Pancreas (tissue), 10 donors: ENCODE measurements at regions not wholly inside any gene's neighbourhood (a gene's known extent, or its start where the extent isn't known, plus 50 kb on each side); places are given as distances from the start of the nearest gene placed in this dataset.
"Not testable (repeated sequence)": the region's sequence is repeated elsewhere in the genome, so short reads cannot be mapped to it uniquely, and the experiment has no call there.

Source experiments
- ATAC-seq, 4 donors: fragments of 200-7000 bp; cut with Tn5 transposase; one replicate each; pipeline versions ENCODE4 v1.8.0 to v1.9.1; 2020; ENCODE audit warnings: mild to moderate bottlenecking in 4 of 4, moderate library complexity in 4 of 4
- DNase-seq, 6 donors: peaks; one replicate each; pipeline ENCODE4 v3.0.0-alpha.2; 2020
- FAIRE-seq: peaks from 2 replicates; lab custom pipeline; 2012; peaks lifted over from hg19 to GRCh38; lab: Jason Lieb, UNC
- H3K27ac ChIP-seq, 4 donors: fragments of 200-600 bp; sonication (generic); 1 replicate in 3 of 4; 2 replicates in 1 of 4; pipeline versions ENCODE4 v1.5.0 to v1.8.0; 2020
- H3K27me3 ChIP-seq, 4 donors: fragments of 200-600 bp; one replicate each; pipeline ENCODE4 v1.8.0; 2021
- H3K36me3 ChIP-seq, 3 donors: fragments of 200-600 bp; sonication (generic) in 1 of 3; one replicate each; pipeline versions ENCODE4 v1.5.0 to v1.8.0; 2020 to 2021
- H3K4me1 ChIP-seq, 3 donors: fragments of 200-600 bp; one replicate each; pipeline ENCODE4 v1.8.0; 2021
- H3K4me3 ChIP-seq, 4 donors: fragments of 200-600 bp; sonication (generic) in 2 of 4; one replicate each; pipeline versions ENCODE4 v1.5.0 to v1.8.0; 2020 to 2021
- H3K9me3 ChIP-seq, 4 donors: fragments of 200-600 bp; one replicate each; pipeline ENCODE4 v1.8.0; 2021
- WGBS, 2 donors: extraction: QIAGEN DNeasy Blood & Tissue Kit; methylation state at CpG; one replicate each; pipeline ENCODE4 v1.1.7; 2013; 5-methylcytosine and 5-hydroxymethylcytosine counted together
- intact Hi-C, 3 donors: fragments of 100-400 bp; cut with DNase I; formaldehyde crosslinking; loops; one replicate each; pipeline versions ENCODE4 v1.11.1 to v1.14.2; 2022
- TF ChIP-seq, protein P1 (sequence below), 4 donors: fragments of 200-600 bp; sonication (generic) in 3 of 4; IDR thresholded peaks; one replicate each; pipeline versions ENCODE4 v1.5.0 to v1.8.0; 2021; ENCODE audit warnings: antibody characterized with exemption in 4 of 4
- donor health status: healthy with polysubstance abuse.
- donor health status: DM: no; HTN: no; CAD: no; lungs with moderate emphysema.
- donor health status: DM: no; HTN: no; CAD: no.
- donor health status: control.
- donor health status: control.
- donor health status: Bipolar disorder and iron deficiency.
- donor health status: DM: yes; HTN: yes; CAD: no.
- donor health status: DM: no; HTN: no; CAD: no.
- donor health status: DM: no; HTN: no; CAD: no.
- donor health status: DM: yes; HTN: yes; CAD: no.

GRCh38 chr4:32931475-32931874 lies 2211.3 kb downstream of the PCDH7 start:
- TF ChIP-seq, protein P1, sequence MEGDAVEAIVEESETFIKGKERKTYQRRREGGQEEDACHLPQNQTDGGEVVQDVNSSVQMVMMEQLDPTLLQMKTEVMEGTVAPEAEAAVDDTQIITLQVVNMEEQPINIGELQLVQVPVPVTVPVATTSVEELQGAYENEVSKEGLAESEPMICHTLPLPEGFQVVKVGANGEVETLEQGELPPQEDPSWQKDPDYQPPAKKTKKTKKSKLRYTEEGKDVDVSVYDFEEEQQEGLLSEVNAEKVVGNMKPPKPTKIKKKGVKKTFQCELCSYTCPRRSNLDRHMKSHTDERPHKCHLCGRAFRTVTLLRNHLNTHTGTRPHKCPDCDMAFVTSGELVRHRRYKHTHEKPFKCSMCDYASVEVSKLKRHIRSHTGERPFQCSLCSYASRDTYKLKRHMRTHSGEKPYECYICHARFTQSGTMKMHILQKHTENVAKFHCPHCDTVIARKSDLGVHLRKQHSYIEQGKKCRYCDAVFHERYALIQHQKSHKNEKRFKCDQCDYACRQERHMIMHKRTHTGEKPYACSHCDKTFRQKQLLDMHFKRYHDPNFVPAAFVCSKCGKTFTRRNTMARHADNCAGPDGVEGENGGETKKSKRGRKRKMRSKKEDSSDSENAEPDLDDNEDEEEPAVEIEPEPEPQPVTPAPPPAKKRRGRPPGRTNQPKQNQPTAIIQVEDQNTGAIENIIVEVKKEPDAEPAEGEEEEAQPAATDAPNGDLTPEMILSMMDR (IDR thresholded peaks at IDR 0.05), result no peak
- Histone ChIP-seq H3K36me3 (no peaks in the 10 kb centered on the region), H3K27ac (no peak overlapping the region), H3K27me3 (no peaks in the 10 kb centered on the region), H3K4me3 (no peak overlapping the region), H3K9me3 (no peaks in the 10 kb centered on the region), H3K4me1 (no peaks in the 10 kb centered on the region)
- no peak for FAIRE-seq
- 9 to 48% methylated on average over 3 of the region's 3 CpGs for WGBS, 2 donors
- ATAC-seq, result no peak
- DNase-seq, result no peak
- intact Hi-C loops, result no loop called here

DNA sequence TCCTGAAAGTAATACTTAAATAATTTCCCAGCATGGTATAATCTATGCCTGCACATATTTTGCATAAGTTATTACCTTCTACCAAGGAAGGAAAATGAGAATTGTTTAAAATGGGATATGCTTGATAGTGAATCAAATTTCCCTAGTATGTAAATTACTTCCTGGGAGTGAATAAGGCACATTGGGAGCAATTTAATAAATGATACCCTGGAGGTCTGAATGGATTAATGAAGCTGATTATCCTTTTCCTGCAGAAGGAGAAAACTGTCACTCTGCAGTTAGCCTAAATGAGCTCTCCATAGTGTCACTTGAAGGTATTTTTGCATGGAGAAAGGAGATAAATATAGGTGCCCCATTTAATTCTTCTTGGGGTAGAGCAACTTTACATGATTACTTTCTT lies 2212.0 kb downstream of the PCDH7 start:
- TF ChIP-seq, protein P1 (IDR thresholded peaks at IDR 0.05), result no peak
- no peak overlapping the region for H3K27ac ChIP-seq
- no peaks in the 10 kb centered on the region for H3K9me3 ChIP-seq
- H3K4me3 ChIP-seq, result no peak overlapping the region
- intact Hi-C loops, result no loop called here
- no peak for FAIRE-seq
- H3K4me1 ChIP-seq, result no peaks in the 10 kb centered on the region
- DNase-seq, result no peak
- no peaks in the 10 kb centered on the region for H3K27me3 ChIP-seq
- ATAC-seq, result no peak
- H3K36me3 ChIP-seq, result no peaks in the 10 kb centered on the region

DNA sequence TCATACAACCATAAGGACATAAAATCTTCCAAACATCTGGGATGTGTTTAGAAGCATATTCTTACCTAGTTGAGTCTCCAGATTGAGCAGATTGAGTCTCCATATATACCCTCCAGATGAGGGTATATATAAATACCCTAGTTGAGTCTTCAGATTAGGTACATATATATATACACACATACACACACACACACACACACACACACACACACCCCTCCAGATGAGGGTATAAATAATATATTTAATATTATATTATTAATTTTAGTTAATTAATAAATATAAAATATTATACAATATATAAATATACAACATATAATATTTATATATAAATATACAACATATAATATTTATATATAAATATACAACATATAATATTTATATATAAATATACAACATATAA lies 2219.1 kb downstream of the PCDH7 start:
- H3K27ac ChIP-seq, H3K9me3 ChIP-seq, DNase-seq, ATAC-seq, intact Hi-C loops, H3K4me3 ChIP-seq, H3K27me3 ChIP-seq, H3K4me1 ChIP-seq, H3K36me3 ChIP-seq: not testable (repeated sequence)
- peak; percentile 100 for FAIRE-seq

GRCh38 chr4:32950866-32951265 lies 2230.7 kb downstream of the PCDH7 start:
- FAIRE-seq (no peak), ATAC-seq (no peak), DNase-seq (no peak)
- Histone ChIP-seq H3K4me1 (no peaks in the 10 kb centered on the region), H3K27me3 (no peaks in the 10 kb centered on the region), H3K36me3 (no peaks in the 10 kb centered on the region), H3K9me3 (no peaks in the 10 kb centered on the region), H3K4me3 (no peak overlapping the region), H3K27ac (no peak overlapping the region)
- TF ChIP-seq, protein P1 (IDR thresholded peaks at IDR 0.05), result no peak
- intact Hi-C loops, result no loop called here
- 61 to 85% methylated on average over 3 of the region's 3 CpGs for WGBS, 2 donors

GRCh38 chr4:32958586-32958985 lies 2238.4 kb downstream of the PCDH7 start:
- no peak overlapping the region for H3K27ac ChIP-seq
- TF ChIP-seq, protein P1 (IDR thresholded peaks at IDR 0.05), result no peak
- 58 to 66% methylated on average over 2 of the region's 2 CpGs for WGBS, 2 donors
- no peak overlapping the region for H3K4me3 ChIP-seq
- intact Hi-C loops, result no loop called here
- no peaks in the 10 kb centered on the region for H3K4me1 ChIP-seq
- DNase-seq, result no peak
- no peaks in the 10 kb centered on the region for H3K9me3 ChIP-seq
- H3K36me3 ChIP-seq, result no peaks in the 10 kb centered on the region
- no peak for ATAC-seq
- no peak for FAIRE-seq
- no peaks in the 10 kb centered on the region for H3K27me3 ChIP-seq

- Histone ChIP-seq H3K9me3 (no peaks in the 10 kb centered on the region), H3K4me1 (no peaks in the 10 kb centered on the region), H3K27ac (no peak overlapping the region), H3K4me3 (no peak overlapping the region), H3K36me3 (no peaks in the 10 kb centered on the region), H3K27me3 (no peaks in the 10 kb centered on the region)
- intact Hi-C loops, result no loop called here
- WGBS, 2 donors, result 74 to 83% methylated on average over 2 of the region's 2 CpGs
- TF ChIP-seq, protein P1 (IDR thresholded peaks at IDR 0.05), result no peak
- no peak for ATAC-seq
- no peak for FAIRE-seq
- DNase-seq, result no peak
Observed at GRCh38 chr4:32962100-32962499, 2241.9 kb downstream of the PCDH7 start.
